ENCODE measurements at regions not wholly inside any gene's neighbourhood (a gene's known extent, or its start where the extent isn't known, plus 50 kb on each side); places are given as distances from the start of the nearest gene placed in this dataset.
"Not testable (repeated sequence)": the region's sequence is repeated elsewhere in the genome, so short reads cannot be mapped to it uniquely, and the experiment has no call there.

DNA sequence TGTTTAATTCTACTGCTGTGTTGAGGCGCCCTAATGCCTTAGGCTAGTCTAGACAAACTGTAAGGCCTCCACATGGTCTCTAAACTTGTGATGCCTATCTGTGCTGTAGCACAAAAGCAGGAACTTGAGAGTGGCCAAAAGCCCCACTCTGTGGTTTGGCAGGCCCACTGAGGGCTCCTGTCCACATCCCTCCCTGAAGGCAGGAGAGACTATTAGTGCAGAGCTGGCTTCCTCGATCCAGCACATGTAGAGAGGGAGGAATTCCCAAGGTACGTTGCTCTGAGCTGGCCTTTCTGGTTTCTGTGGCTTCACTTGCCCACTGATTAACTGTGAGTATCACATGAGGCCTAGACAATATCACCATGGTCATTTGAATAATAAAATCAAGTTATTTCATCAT is 90.6 kb downstream of the POLR2M start:
- Mint-ChIP-seq H3K27me3 (ENCODE audit: low read depth) (peaks cover 24% of the 10 kb centered on the region), H3K9me3 (ENCODE audit: low read depth) (no peaks in the 10 kb centered on the region), H3K36me3 (ENCODE audit: low read depth) (no peaks in the 10 kb centered on the region), H3K27ac (ENCODE audit: unreplicated experiment) (no peak overlapping the region), H3K4me1 (ENCODE audit: low read depth) (no peaks in the 10 kb centered on the region), H3K4me3 (ENCODE audit: unreplicated experiment) (no peak overlapping the region)
- no peak for DNase-seq (ENCODE audit: low spot score)
- TF ChIP-seq, protein P1, sequence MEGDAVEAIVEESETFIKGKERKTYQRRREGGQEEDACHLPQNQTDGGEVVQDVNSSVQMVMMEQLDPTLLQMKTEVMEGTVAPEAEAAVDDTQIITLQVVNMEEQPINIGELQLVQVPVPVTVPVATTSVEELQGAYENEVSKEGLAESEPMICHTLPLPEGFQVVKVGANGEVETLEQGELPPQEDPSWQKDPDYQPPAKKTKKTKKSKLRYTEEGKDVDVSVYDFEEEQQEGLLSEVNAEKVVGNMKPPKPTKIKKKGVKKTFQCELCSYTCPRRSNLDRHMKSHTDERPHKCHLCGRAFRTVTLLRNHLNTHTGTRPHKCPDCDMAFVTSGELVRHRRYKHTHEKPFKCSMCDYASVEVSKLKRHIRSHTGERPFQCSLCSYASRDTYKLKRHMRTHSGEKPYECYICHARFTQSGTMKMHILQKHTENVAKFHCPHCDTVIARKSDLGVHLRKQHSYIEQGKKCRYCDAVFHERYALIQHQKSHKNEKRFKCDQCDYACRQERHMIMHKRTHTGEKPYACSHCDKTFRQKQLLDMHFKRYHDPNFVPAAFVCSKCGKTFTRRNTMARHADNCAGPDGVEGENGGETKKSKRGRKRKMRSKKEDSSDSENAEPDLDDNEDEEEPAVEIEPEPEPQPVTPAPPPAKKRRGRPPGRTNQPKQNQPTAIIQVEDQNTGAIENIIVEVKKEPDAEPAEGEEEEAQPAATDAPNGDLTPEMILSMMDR (IDR thresholded peaks at IDR 0.05) = no peak

DNA sequence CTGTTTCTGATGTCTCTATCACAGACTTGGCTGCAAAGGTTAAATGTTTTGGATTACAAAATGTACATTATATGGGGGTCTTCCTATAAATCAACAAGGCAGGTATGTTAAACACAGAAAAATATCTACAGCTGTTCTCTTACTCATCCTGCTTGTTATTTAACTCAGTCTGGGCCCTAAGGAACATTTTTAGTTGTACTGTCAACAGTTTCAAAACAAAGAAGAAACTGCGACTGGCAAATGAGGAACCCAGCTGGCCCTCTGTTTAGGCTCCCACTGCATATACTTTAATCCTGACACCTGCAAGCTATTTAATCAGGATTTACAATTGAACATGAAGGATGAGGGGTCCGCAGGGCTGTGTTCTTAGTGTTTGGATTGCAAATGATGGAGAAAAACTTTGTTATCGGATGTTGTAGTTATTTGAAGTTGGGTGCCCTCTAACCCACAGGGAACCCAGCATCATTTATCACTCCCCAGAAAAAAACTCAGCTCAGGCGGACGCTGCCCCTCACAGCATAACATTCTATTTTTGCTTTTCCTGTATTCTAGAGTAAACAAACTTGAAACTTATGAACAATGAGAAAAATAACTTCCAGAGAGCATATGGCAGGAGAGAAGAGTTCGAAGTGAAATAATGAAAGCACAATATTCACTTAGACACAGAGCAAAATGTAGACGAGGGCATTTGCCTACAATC is 91.2 kb downstream of the POLR2M start:
- H3K4me3 Mint-ChIP-seq (ENCODE audit: unreplicated experiment) = no peak overlapping the region
- TF ChIP-seq, protein P1 (IDR thresholded peaks at IDR 0.05) = no peak
- no peaks in the 10 kb centered on the region for H3K9me3 Mint-ChIP-seq (ENCODE audit: low read depth)
- no peak for DNase-seq (ENCODE audit: low spot score)
- H3K27ac Mint-ChIP-seq (ENCODE audit: unreplicated experiment) = no peak overlapping the region
- no peaks in the 10 kb centered on the region for H3K36me3 Mint-ChIP-seq (ENCODE audit: low read depth)
- no peaks in the 10 kb centered on the region for H3K4me1 Mint-ChIP-seq (ENCODE audit: low read depth)
- H3K27me3 Mint-ChIP-seq (ENCODE audit: low read depth) = peaks cover 20% of the 10 kb centered on the region

DNA sequence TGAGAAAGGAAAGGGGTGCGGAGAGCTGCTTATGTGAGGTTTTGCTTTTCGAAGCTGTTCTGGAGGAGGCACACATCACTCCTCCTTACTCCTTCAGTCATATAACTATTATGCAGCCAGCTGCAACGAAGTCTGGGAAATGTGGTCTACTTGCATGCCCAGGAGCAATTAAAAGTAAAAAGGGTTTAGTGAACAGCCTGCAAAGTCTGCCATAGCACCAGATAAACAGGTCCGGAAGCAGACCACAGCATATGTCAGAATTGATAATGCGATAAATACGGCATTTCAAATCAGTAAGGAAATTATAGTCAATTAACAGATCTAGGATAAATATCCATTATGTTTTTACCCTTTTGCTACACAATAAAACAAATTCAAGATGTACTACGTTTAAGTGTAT is 99.5 kb downstream of the POLR2M start:
- Mint-ChIP-seq H3K27me3 (ENCODE audit: low read depth) (peaks cover 9% of the 10 kb centered on the region), H3K36me3 (ENCODE audit: low read depth) (no peaks in the 10 kb centered on the region), H3K4me1 (ENCODE audit: low read depth) (no peaks in the 10 kb centered on the region), H3K4me3 (ENCODE audit: unreplicated experiment) (no peak overlapping the region), H3K27ac (ENCODE audit: unreplicated experiment) (no peak overlapping the region), H3K9me3 (ENCODE audit: low read depth) (peaks cover 3% of the 10 kb centered on the region)
- no peak for DNase-seq (ENCODE audit: low spot score)
- TF ChIP-seq, protein P1 (IDR thresholded peaks at IDR 0.05) = no peak

DNA sequence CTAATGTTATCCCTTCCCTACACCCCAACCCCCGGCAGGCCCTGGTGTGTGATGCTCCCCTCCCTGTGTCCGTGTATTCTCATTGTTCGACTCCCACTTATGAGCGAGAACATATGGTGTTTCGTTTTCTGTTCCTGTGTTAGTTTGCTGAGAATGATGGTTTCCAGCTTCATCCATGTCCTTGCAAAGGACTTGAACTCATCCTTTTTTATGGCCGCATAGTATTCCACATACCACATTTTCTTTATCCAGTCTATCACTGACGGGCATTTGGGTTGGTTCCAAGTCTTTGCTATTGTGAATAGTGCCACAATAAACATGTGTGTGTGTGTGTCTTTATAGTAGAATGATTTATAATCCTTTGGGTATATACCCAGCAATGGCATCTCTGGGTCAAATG is 102.8 kb downstream of the POLR2M start:
- not testable (repeated sequence) for H3K9me3 Mint-ChIP-seq (ENCODE audit: low read depth); DNase-seq (ENCODE audit: low spot score); H3K27ac Mint-ChIP-seq (ENCODE audit: unreplicated experiment); H3K4me3 Mint-ChIP-seq (ENCODE audit: unreplicated experiment); H3K36me3 Mint-ChIP-seq (ENCODE audit: low read depth); H3K4me1 Mint-ChIP-seq (ENCODE audit: low read depth)
- H3K27me3 Mint-ChIP-seq (ENCODE audit: low read depth) = peaks cover 32% of the 10 kb centered on the region

DNA sequence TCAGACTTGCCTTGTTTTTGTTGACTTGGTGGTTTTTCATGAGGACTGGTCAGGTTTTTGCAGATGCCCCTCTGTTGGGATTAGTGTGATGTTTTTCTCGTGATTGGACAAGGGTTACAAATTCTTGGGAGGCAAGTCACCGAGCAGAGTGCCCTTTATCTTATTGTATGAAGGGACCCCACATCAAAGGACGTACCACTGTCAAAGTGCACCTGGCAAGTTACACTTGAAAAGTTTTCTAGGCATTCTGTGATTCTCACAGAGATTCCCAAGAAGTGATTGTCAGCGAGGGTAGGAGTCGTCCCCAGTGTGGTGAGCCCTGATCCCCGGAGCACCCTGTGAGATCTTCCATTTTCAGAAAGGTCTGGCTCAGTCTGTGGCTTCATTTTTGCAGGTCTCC is 110.1 kb downstream of the POLR2M start:
- no peak for DNase-seq (ENCODE audit: low spot score)
- H3K27ac Mint-ChIP-seq (ENCODE audit: unreplicated experiment) = no peak overlapping the region
- no peaks in the 10 kb centered on the region for H3K36me3 Mint-ChIP-seq (ENCODE audit: low read depth)
- no peaks in the 10 kb centered on the region for H3K4me1 Mint-ChIP-seq (ENCODE audit: low read depth)
- H3K9me3 Mint-ChIP-seq (ENCODE audit: low read depth) = peaks cover 3% of the 10 kb centered on the region
- no peak overlapping the region for H3K4me3 Mint-ChIP-seq (ENCODE audit: unreplicated experiment)
- TF ChIP-seq, protein P1 (IDR thresholded peaks at IDR 0.05) = no peak
- peaks cover 37% of the 10 kb centered on the region for H3K27me3 Mint-ChIP-seq (ENCODE audit: low read depth)

DNA sequence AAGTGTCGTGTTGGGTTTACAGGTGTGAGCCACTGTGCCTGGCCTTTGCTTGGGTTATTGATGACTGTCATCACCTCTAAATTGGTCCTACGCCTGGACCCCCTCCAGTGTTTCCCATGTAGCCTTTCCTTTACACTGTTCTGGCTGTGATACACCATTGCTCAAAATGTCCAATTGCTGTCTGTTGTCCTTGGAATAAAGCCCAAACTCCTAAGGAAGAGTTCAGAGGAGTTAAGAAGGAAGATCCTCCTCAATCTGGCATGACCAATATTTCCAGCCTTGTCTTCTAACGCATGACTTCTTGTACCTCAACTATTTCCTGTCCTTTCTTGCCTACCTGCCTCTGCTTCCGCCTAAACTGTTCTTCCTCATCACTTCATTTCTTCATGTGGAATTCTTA is 113.1 kb downstream of the POLR2M start:
- H3K36me3 Mint-ChIP-seq (ENCODE audit: low read depth) = no peaks in the 10 kb centered on the region
- no peaks in the 10 kb centered on the region for H3K4me1 Mint-ChIP-seq (ENCODE audit: low read depth)
- no peaks in the 10 kb centered on the region for H3K9me3 Mint-ChIP-seq (ENCODE audit: low read depth)
- H3K27ac Mint-ChIP-seq (ENCODE audit: unreplicated experiment) = no peak overlapping the region
- DNase-seq (ENCODE audit: low spot score) = no peak
- no peak overlapping the region for H3K4me3 Mint-ChIP-seq (ENCODE audit: unreplicated experiment)
- TF ChIP-seq, protein P1 (IDR thresholded peaks at IDR 0.05) = no peak
- H3K27me3 Mint-ChIP-seq (ENCODE audit: low read depth) = peaks cover 20% of the 10 kb centered on the region

Data from chondrocyte (in vitro differentiated cells).